ENCODE measurements at regions not wholly inside any gene's neighbourhood (a gene's known extent, or its start where the extent isn't known, plus 50 kb on each side); places are given as distances from the start of the nearest gene placed in this dataset.
"Not testable (repeated sequence)": the region's sequence is repeated elsewhere in the genome, so short reads cannot be mapped to it uniquely, and the experiment has no call there.

- Histone ChIP-seq H3K27me3 (replicated peaks; ENCODE audit: control insufficient read depth, insufficient read depth, low read length) (no peaks in the 10 kb centered on the region), H3K9ac (ENCODE audit: low read length) (no peak overlapping the region), H3K4me3 (ENCODE audit: low read length) (no peak overlapping the region), H3K9me3 (ENCODE audit: control insufficient read depth, low read length) (no peaks in the 10 kb centered on the region), H3K4me1 (ENCODE audit: control insufficient read depth, insufficient read depth, low read length) (no peaks in the 10 kb centered on the region), H3K36me3 (ENCODE audit: control insufficient read depth, insufficient read depth, low read length, severe bottlenecking) (no peaks in the 10 kb centered on the region)
- DNase-seq (ENCODE audit: low read depth) = no peak
Measured at GRCh38 chr3:79954756-79955155, 187.0 kb upstream of the ROBO1 start.

- DNase-seq (ENCODE audit: low read depth) = no peak
- Histone ChIP-seq H3K27me3 (replicated peaks; ENCODE audit: control insufficient read depth, insufficient read depth, low read length) (no peaks in the 10 kb centered on the region), H3K9me3 (ENCODE audit: control insufficient read depth, low read length) (no peaks in the 10 kb centered on the region), H3K9ac (ENCODE audit: low read length) (no peak overlapping the region), H3K4me1 (ENCODE audit: control insufficient read depth, insufficient read depth, low read length) (no peaks in the 10 kb centered on the region), H3K4me3 (ENCODE audit: low read length) (no peak overlapping the region), H3K36me3 (ENCODE audit: control insufficient read depth, insufficient read depth, low read length, severe bottlenecking) (no peaks in the 10 kb centered on the region)
Measured at GRCh38 chr3:79953591-79954101, 185.8 kb upstream of the ROBO1 start.

GRCh38 chr3:79951426-79951825, 183.6 kb upstream of the ROBO1 start:
- not testable (repeated sequence) for H3K27me3 ChIP-seq (replicated peaks; ENCODE audit: control insufficient read depth, insufficient read depth, low read length); H3K9ac ChIP-seq (ENCODE audit: low read length); DNase-seq (ENCODE audit: low read depth); H3K4me1 ChIP-seq (ENCODE audit: control insufficient read depth, insufficient read depth, low read length); H3K9me3 ChIP-seq (ENCODE audit: control insufficient read depth, low read length); H3K4me3 ChIP-seq (ENCODE audit: low read length); H3K36me3 ChIP-seq (ENCODE audit: control insufficient read depth, insufficient read depth, low read length, severe bottlenecking)

GRCh38 chr3:79947957-79948356, 180.2 kb upstream of the ROBO1 start:
- no peaks in the 10 kb centered on the region for H3K4me1 ChIP-seq (ENCODE audit: control insufficient read depth, insufficient read depth, low read length)
- no peak overlapping the region for H3K4me3 ChIP-seq (ENCODE audit: low read length)
- H3K36me3 ChIP-seq (ENCODE audit: control insufficient read depth, insufficient read depth, low read length, severe bottlenecking) = no peaks in the 10 kb centered on the region
- no peak overlapping the region for H3K9ac ChIP-seq (ENCODE audit: low read length)
- H3K27me3 ChIP-seq (replicated peaks; ENCODE audit: control insufficient read depth, insufficient read depth, low read length) = no peaks in the 10 kb centered on the region
- H3K9me3 ChIP-seq (ENCODE audit: control insufficient read depth, low read length) = peaks cover 2% of the 10 kb centered on the region
- DNase-seq (ENCODE audit: low read depth) = no peak

- DNase-seq (ENCODE audit: low read depth) = peak; percentile 58
- Histone ChIP-seq H3K27me3 (replicated peaks; ENCODE audit: control insufficient read depth, insufficient read depth, low read length) (no peaks in the 10 kb centered on the region), H3K36me3 (ENCODE audit: control insufficient read depth, insufficient read depth, low read length, severe bottlenecking) (no peaks in the 10 kb centered on the region), H3K4me1 (ENCODE audit: control insufficient read depth, insufficient read depth, low read length) (no peaks in the 10 kb centered on the region), H3K9me3 (ENCODE audit: control insufficient read depth, low read length) (peaks cover 2% of the 10 kb centered on the region), H3K9ac (ENCODE audit: low read length) (no peak overlapping the region), H3K4me3 (ENCODE audit: low read length) (no peak overlapping the region)
Measured at GRCh38 chr3:79947469-79947868, 179.7 kb upstream of the ROBO1 start.

- H3K36me3 ChIP-seq (ENCODE audit: control insufficient read depth, insufficient read depth, low read length, severe bottlenecking) = no peaks in the 10 kb centered on the region
- no peaks in the 10 kb centered on the region for H3K27me3 ChIP-seq (replicated peaks; ENCODE audit: control insufficient read depth, insufficient read depth, low read length)
- DNase-seq (ENCODE audit: low read depth) = no peak
- H3K9ac ChIP-seq (ENCODE audit: low read length) = no peak overlapping the region
- H3K9me3 ChIP-seq (ENCODE audit: control insufficient read depth, low read length) = no peaks in the 10 kb centered on the region
- H3K4me3 ChIP-seq (ENCODE audit: low read length) = no peak overlapping the region
- H3K4me1 ChIP-seq (ENCODE audit: control insufficient read depth, insufficient read depth, low read length) = no peaks in the 10 kb centered on the region
Measured at GRCh38 chr3:79937567-79937966, 169.8 kb upstream of the ROBO1 start.

- DNase-seq (ENCODE audit: low read depth) = no peak
- H3K9ac ChIP-seq (ENCODE audit: low read length) = no peak overlapping the region
- no peaks in the 10 kb centered on the region for H3K27me3 ChIP-seq (replicated peaks; ENCODE audit: control insufficient read depth, insufficient read depth, low read length)
- H3K9me3 ChIP-seq (ENCODE audit: control insufficient read depth, low read length) = no peaks in the 10 kb centered on the region
- H3K4me3 ChIP-seq (ENCODE audit: low read length) = no peak overlapping the region
- H3K4me1 ChIP-seq (ENCODE audit: control insufficient read depth, insufficient read depth, low read length) = no peaks in the 10 kb centered on the region
- H3K36me3 ChIP-seq (ENCODE audit: control insufficient read depth, insufficient read depth, low read length, severe bottlenecking) = no peaks in the 10 kb centered on the region
Measured at GRCh38 chr3:79930196-79930595, 162.4 kb upstream of the ROBO1 start.

GRCh38 chr3:79928687-79929408, 161.1 kb upstream of the ROBO1 start:
- H3K36me3 ChIP-seq (ENCODE audit: control insufficient read depth, insufficient read depth, low read length, severe bottlenecking) = no peaks in the 10 kb centered on the region
- no peaks in the 10 kb centered on the region for H3K4me1 ChIP-seq (ENCODE audit: control insufficient read depth, insufficient read depth, low read length)
- H3K27me3 ChIP-seq (replicated peaks; ENCODE audit: control insufficient read depth, insufficient read depth, low read length) = no peaks in the 10 kb centered on the region
- no peak overlapping the region for H3K9ac ChIP-seq (ENCODE audit: low read length)
- H3K4me3 ChIP-seq (ENCODE audit: low read length) = no peak overlapping the region
- no peaks in the 10 kb centered on the region for H3K9me3 ChIP-seq (ENCODE audit: control insufficient read depth, low read length)
- no peak for DNase-seq (ENCODE audit: low read depth)

GRCh38 chr3:79926522-79926921, 158.7 kb upstream of the ROBO1 start:
- no peaks in the 10 kb centered on the region for H3K36me3 ChIP-seq (ENCODE audit: control insufficient read depth, insufficient read depth, low read length, severe bottlenecking)
- DNase-seq (ENCODE audit: low read depth) = no peak
- H3K4me1 ChIP-seq (ENCODE audit: control insufficient read depth, insufficient read depth, low read length) = no peaks in the 10 kb centered on the region
- H3K4me3 ChIP-seq (ENCODE audit: low read length) = no peak overlapping the region
- no peak overlapping the region for H3K9ac ChIP-seq (ENCODE audit: low read length)
- H3K9me3 ChIP-seq (ENCODE audit: control insufficient read depth, low read length) = no peaks in the 10 kb centered on the region
- H3K27me3 ChIP-seq (replicated peaks; ENCODE audit: control insufficient read depth, insufficient read depth, low read length) = no peaks in the 10 kb centered on the region

- H3K9ac ChIP-seq (ENCODE audit: low read length) = no peak overlapping the region
- H3K27me3 ChIP-seq (replicated peaks; ENCODE audit: control insufficient read depth, insufficient read depth, low read length) = no peaks in the 10 kb centered on the region
- no peaks in the 10 kb centered on the region for H3K4me1 ChIP-seq (ENCODE audit: control insufficient read depth, insufficient read depth, low read length)
- H3K36me3 ChIP-seq (ENCODE audit: control insufficient read depth, insufficient read depth, low read length, severe bottlenecking) = no peaks in the 10 kb centered on the region
- H3K4me3 ChIP-seq (ENCODE audit: low read length) = no peak overlapping the region
- H3K9me3 ChIP-seq (ENCODE audit: control insufficient read depth, low read length) = no peaks in the 10 kb centered on the region
- DNase-seq (ENCODE audit: low read depth) = no peak
Measured at GRCh38 chr3:79922633-79923032, 154.8 kb upstream of the ROBO1 start.

GRCh38 chr3:79917561-79917960, 149.8 kb upstream of the ROBO1 start:
- no peaks in the 10 kb centered on the region for H3K4me1 ChIP-seq (ENCODE audit: control insufficient read depth, insufficient read depth, low read length)
- no peaks in the 10 kb centered on the region for H3K36me3 ChIP-seq (ENCODE audit: control insufficient read depth, insufficient read depth, low read length, severe bottlenecking)
- no peaks in the 10 kb centered on the region for H3K9me3 ChIP-seq (ENCODE audit: control insufficient read depth, low read length)
- no peaks in the 10 kb centered on the region for H3K27me3 ChIP-seq (replicated peaks; ENCODE audit: control insufficient read depth, insufficient read depth, low read length)
- no peak overlapping the region for H3K9ac ChIP-seq (ENCODE audit: low read length)
- no peak overlapping the region for H3K4me3 ChIP-seq (ENCODE audit: low read length)
- no peak for DNase-seq (ENCODE audit: low read depth)

GRCh38 chr3:79910337-79910736, 142.5 kb upstream of the ROBO1 start:
- Histone ChIP-seq H3K9me3 (ENCODE audit: control insufficient read depth, low read length) (no peaks in the 10 kb centered on the region), H3K36me3 (ENCODE audit: control insufficient read depth, insufficient read depth, low read length, severe bottlenecking) (no peaks in the 10 kb centered on the region), H3K4me1 (ENCODE audit: control insufficient read depth, insufficient read depth, low read length) (no peaks in the 10 kb centered on the region), H3K27me3 (replicated peaks; ENCODE audit: control insufficient read depth, insufficient read depth, low read length) (no peaks in the 10 kb centered on the region), H3K9ac (ENCODE audit: low read length) (no peak overlapping the region), H3K4me3 (ENCODE audit: low read length) (no peak overlapping the region)
- DNase-seq (ENCODE audit: low read depth) = no peak

Data from adipocyte (in vitro differentiated cells).